GM12865 (cell line): ENCODE measurements at regions not wholly inside any gene's neighbourhood (a gene's known extent, or its start where the extent isn't known, plus 50 kb on each side); places are given as distances from the start of the nearest gene placed in this dataset.

ENCODE experiments used
- DNase-seq: peaks from one replicate; pipeline ENCODE4 v3.0.0; 2010; ENCODE audit warnings: low read depth
- H3K4me3 ChIP-seq: 2 replicates; pipeline ENCODE4 v1.5.1; 2011; ENCODE audit warnings: mild to moderate bottlenecking, low read depth, low read length, control low read depth
- CTCF ChIP-seq: IDR thresholded peaks from 2 replicates; pipeline ENCODE4 v1.5.1; 2011; ENCODE audit warnings: low read length, control low read depth, low read depth, inconsistent platforms; ENCODE audit not compliant: insufficient read depth; ENCODE audit errors: missing control alignments

GRCh38 chr3:43207628-43208085 lies 78.7 kb upstream of the SNRK start:
- DNase-seq = no peak
- no peak for TF ChIP-seq CTCF

GRCh38 chr3:43206632-43207031 lies 79.7 kb upstream of the SNRK start:
- DNase-seq = no peak
- H3K4me3 ChIP-seq = no peak overlapping the region
- TF ChIP-seq CTCF = no peak

More at GRCh38 chr3:43207628-43208085, 78.7 kb upstream of the SNRK start:
- no peak overlapping the region for H3K4me3 ChIP-seq

DNA sequence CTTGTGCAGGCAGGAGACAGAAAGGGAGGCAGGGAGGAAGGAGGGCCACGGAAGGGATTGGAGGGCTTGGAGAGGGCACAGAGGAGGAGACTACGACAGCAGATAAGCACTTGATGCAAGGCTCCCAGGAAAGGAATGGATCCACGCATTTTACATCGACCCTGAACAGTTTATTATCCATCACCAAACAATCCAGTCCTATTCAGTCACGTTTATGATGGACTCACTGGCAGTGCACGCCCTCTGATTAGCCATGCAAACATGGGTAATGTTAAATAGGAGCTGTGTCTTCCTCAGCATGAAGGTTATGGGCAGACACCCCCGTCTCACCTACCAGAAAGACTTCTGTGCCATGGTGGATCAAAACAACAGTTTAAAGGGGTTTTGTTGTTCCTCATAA lies 80.2 kb upstream of the SNRK start:
- DNase-seq = no peak
- no peak for TF ChIP-seq CTCF
- H3K4me3 ChIP-seq = no peak overlapping the region

GRCh38 chr3:43203022-43203421 lies 83.3 kb upstream of the SNRK start:
- no peak for TF ChIP-seq CTCF
- DNase-seq = no peak
- H3K4me3 ChIP-seq = no peak overlapping the region

GRCh38 chr3:43201581-43201980 lies 84.8 kb upstream of the SNRK start:
- no peak for DNase-seq
- H3K4me3 ChIP-seq = no peak overlapping the region
- no peak for TF ChIP-seq CTCF

DNA sequence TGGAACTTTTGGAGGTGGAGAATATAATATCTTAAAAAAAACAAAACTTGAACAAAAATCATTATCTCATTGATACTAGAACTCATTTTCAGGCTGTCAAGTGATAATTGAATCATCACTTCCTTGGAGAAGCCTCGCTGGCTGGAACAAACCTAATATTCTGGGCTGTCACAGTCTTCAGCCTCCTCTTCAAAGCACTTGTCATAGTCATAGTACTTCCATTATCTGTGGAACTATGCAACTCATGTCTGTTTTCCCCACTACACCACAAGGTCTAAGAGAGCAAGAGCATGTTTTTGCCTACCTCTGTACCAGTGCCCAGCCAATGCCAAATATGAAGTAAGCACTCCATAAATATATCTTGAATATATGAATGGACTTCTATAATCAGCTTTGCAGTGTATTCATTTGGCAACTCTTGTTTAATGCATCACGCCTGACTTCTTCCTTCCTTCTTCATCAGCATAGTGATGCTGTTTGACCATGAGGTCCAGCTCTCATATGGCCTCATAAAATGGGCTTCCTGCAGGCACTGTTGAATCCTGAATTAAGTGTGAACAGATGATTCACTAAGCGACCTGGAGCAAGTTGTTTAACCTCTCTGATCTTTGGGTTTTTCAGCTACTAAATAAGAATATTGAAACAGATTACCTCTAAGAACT lies 86.6 kb upstream of the SNRK start:
- DNase-seq = no peak

More for the DNA sequence above, 86.6 kb upstream of the SNRK start:
- no peak overlapping the region for H3K4me3 ChIP-seq
- no peak for TF ChIP-seq CTCF
